ENCODE measurements at regions not wholly inside any gene's neighbourhood (a gene's known extent, or its start where the extent isn't known, plus 50 kb on each side); places are given as distances from the start of the nearest gene placed in this dataset.

GRCh38 chr4:187256897-187257296 lies 533.2 kb upstream of the FAT1 start:
- ChIA-PET CTCF (no interaction called here), POLR2A (ENCODE audit: low non-redundant PET) (no interaction called here)
- no peaks in the 10 kb centered on the region for H3K9me3 ChIP-seq (ENCODE audit: low read depth, low read length, poor library complexity, severe bottlenecking)
- H3K4me3 ChIP-seq (ENCODE audit: low read depth, low read length, poor library complexity, severe bottlenecking) = no peak overlapping the region
- peaks cover 18% of the 10 kb centered on the region for H3K27me3 ChIP-seq (replicated peaks; ENCODE audit: insufficient read depth, low read depth, low read length, poor library complexity)
- BruUV-seq (replicated peaks) = no TSS peak
- no peaks in the 10 kb centered on the region for H3K4me1 ChIP-seq (ENCODE audit: insufficient read depth, low read length, poor library complexity, severe bottlenecking)
- intact Hi-C loops (cut with micrococcal nuclease; ENCODE audit: unreplicated experiment) = no loop called here
- TF ChIP-seq CTCF (conservative IDR thresholded peaks at IDR 0.05; ENCODE audit: low read depth, low read length) = no peak
- no peak for TF ChIP-seq EZH2 (IDR thresholded peaks at IDR 0.05; ENCODE audit: borderline replicate concordance, low read depth, low read length, poor library complexity, severe bottlenecking)
- H3K36me3 ChIP-seq (ENCODE audit: insufficient read depth, low read length, poor library complexity, severe bottlenecking) = no peaks in the 10 kb centered on the region
- DNase-seq (ENCODE audit: low spot score) = no peak
- no peak overlapping the region for H3K27ac ChIP-seq (ENCODE audit: low read depth, low read length, poor library complexity, severe bottlenecking)

- POLR2A ChIA-PET (ENCODE audit: low non-redundant PET) = no interaction called here
- intact Hi-C loops (cut with micrococcal nuclease; ENCODE audit: unreplicated experiment) = no loop called here
- CTCF ChIA-PET = no interaction called here
These were observed 535.2 kb upstream of the FAT1 start for GRCh38 chr4:187258651-187259401.

GRCh38 chr4:187268940-187269339 lies 545.3 kb upstream of the FAT1 start:
- Histone ChIP-seq H3K27me3 (replicated peaks; ENCODE audit: insufficient read depth, low read depth, low read length, poor library complexity) (peaks cover 13% of the 10 kb centered on the region), H3K36me3 (ENCODE audit: insufficient read depth, low read length, poor library complexity, severe bottlenecking) (no peaks in the 10 kb centered on the region), H3K4me1 (ENCODE audit: insufficient read depth, low read length, poor library complexity, severe bottlenecking) (no peaks in the 10 kb centered on the region), H3K27ac (ENCODE audit: low read depth, low read length, poor library complexity, severe bottlenecking) (no peak overlapping the region), H3K4me3 (ENCODE audit: low read depth, low read length, poor library complexity, severe bottlenecking) (no peak overlapping the region), H3K9me3 (ENCODE audit: low read depth, low read length, poor library complexity, severe bottlenecking) (no peaks in the 10 kb centered on the region)
- no peak for TF ChIP-seq CTCF (conservative IDR thresholded peaks at IDR 0.05; ENCODE audit: low read depth, low read length)
- TF ChIP-seq EZH2 (IDR thresholded peaks at IDR 0.05; ENCODE audit: borderline replicate concordance, low read depth, low read length, poor library complexity, severe bottlenecking) = no peak
- DNase-seq (ENCODE audit: low spot score) = no peak
- BruUV-seq (replicated peaks) = no TSS peak
- ChIA-PET CTCF (no interaction called here), POLR2A (ENCODE audit: low non-redundant PET) (no interaction called here)
- intact Hi-C loops (cut with micrococcal nuclease; ENCODE audit: unreplicated experiment) = no loop called here

More at GRCh38 chr4:187258651-187259401, 535.2 kb upstream of the FAT1 start:
- TF ChIP-seq EZH2 (IDR thresholded peaks at IDR 0.05; ENCODE audit: borderline replicate concordance, low read depth, low read length, poor library complexity, severe bottlenecking) = no peak
- TF ChIP-seq CTCF (conservative IDR thresholded peaks at IDR 0.05; ENCODE audit: low read depth, low read length) = no peak
- H3K27ac ChIP-seq (ENCODE audit: low read depth, low read length, poor library complexity, severe bottlenecking) = no peak overlapping the region
- DNase-seq (ENCODE audit: low spot score) = no peak
- no peaks in the 10 kb centered on the region for H3K36me3 ChIP-seq (ENCODE audit: insufficient read depth, low read length, poor library complexity, severe bottlenecking)
- H3K27me3 ChIP-seq (replicated peaks; ENCODE audit: insufficient read depth, low read depth, low read length, poor library complexity) = peaks cover 18% of the 10 kb centered on the region
- BruUV-seq (replicated peaks) = no TSS peak
- H3K4me3 ChIP-seq (ENCODE audit: low read depth, low read length, poor library complexity, severe bottlenecking) = no peak overlapping the region
- H3K4me1 ChIP-seq (ENCODE audit: insufficient read depth, low read length, poor library complexity, severe bottlenecking) = no peaks in the 10 kb centered on the region
- no peaks in the 10 kb centered on the region for H3K9me3 ChIP-seq (ENCODE audit: low read depth, low read length, poor library complexity, severe bottlenecking)

All from A673 (cell line).